GM12872 (cell line): ENCODE measurements at regions not wholly inside any gene's neighbourhood (a gene's known extent, or its start where the extent isn't known, plus 50 kb on each side); places are given as distances from the start of the nearest gene placed in this dataset.

ENCODE experiments used
- CTCF ChIP-seq: IDR thresholded peaks from 3 replicates; pipeline ENCODE4 v1.5.1; 2011; ENCODE audit warnings: low read depth, mild to moderate bottlenecking, low read length, moderate library complexity; ENCODE audit not compliant: insufficient read depth

GRCh38 chr6:163651915-163652668 is 237.6 kb downstream of the QKI start:
- TF ChIP-seq CTCF: no peak

DNA sequence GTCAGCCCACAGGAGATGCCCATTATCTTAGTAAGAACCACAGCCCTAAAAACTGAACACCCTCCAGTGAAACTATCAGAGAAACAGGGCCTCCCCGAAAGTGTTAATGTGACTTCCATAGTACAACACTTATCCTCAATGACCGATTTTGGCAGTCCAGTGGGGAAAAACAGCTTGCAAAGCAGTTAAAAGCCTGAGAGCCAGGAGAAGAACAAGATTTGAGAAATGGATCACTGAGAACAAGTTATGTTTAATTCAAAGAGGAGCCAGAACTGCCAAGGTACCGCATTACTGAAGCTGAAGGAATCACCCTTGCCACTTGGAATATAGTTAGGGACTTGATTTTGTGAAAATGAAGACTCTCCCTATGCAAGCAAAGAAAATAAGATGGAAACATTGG is 236.9 kb downstream of the QKI start:
- no peak for TF ChIP-seq CTCF

GRCh38 chr6:163648868-163649267 is 234.3 kb downstream of the QKI start:
- TF ChIP-seq CTCF: no peak

DNA sequence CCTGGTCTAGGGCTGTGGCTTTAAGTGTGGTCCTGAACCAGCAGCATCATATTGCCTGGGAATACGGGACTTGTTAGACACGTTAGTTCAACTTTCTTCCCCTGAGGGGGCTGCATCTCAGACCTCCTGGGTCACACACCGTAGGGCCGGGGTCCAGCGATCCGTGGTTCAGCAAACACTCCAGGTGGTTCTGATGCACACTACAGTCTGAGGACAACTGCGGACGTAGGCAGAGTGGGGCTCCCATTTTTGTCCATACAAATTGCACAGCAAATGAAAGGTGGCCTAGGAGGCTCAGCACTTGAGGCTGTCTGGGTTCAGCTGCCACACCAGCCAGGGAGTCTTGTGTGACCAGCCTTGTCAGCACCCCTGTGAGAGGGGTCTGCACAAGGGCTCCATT is 233.1 kb downstream of the QKI start:
- TF ChIP-seq CTCF: no peak

DNA sequence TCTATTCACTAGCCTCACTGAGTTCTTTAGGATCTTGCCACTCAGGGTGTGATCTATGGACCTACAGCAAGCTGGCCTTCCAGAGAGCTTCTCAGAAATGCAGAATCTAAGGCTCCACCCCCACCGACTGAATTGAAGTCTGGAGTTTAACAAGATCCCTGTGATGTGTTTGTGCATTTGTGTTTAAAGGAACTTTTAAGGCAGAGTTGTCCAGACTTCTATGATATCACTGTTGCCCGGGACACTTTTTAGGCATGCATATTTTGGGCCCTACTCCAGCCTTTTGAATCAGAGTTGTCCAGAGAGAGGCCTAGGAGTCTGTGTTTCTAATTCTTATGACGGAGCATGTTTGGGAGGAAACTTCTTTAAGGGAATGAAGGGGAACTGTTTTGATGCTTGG is 232.3 kb downstream of the QKI start:
- TF ChIP-seq CTCF: no peak

GRCh38 chr6:163646133-163646532 is 231.6 kb downstream of the QKI start:
- no peak for TF ChIP-seq CTCF

- no peak for TF ChIP-seq CTCF
Measured at GRCh38 chr6:163645560-163645959, 231.0 kb downstream of the QKI start.

GRCh38 chr6:163643866-163644265 is 229.3 kb downstream of the QKI start:
- TF ChIP-seq CTCF: no peak
